GM23338 (cell line): ENCODE measurements at regions not wholly inside any gene's neighbourhood (a gene's known extent, or its start where the extent isn't known, plus 50 kb on each side); places are given as distances from the start of the nearest gene placed in this dataset.

ENCODE experiments used
- ATAC-seq: fragments of 200-7000 bp; cut with Tn5 transposase; 3 replicates; pipeline ENCODE4 v1.9.1; 2020
- DNase-seq: peaks from one replicate; pipeline ENCODE4 v3.0.0-alpha.2; 2015; ENCODE audit warnings: low spot score
- H2AFZ ChIP-seq: fragments of 200-600 bp; sonication (generic); 2 replicates; pipeline ENCODE4 v1.8.0; 2016; ENCODE audit warnings: antibody characterized with exemption, mild to moderate bottlenecking, moderate library complexity
- H3F3A ChIP-seq: fragments of 200-600 bp; sonication (generic); replicated peaks from 2 replicates; pipeline ENCODE4 v1.8.0; 2017; ENCODE audit warnings: antibody characterized with exemption, mixed run types, low read depth
- H3K27ac ChIP-seq: fragments of 200-600 bp; sonication (generic); 2 replicates; pipeline ENCODE4 v1.6.1; 2016; ENCODE audit warnings: low read depth
- H3K27me3 ChIP-seq: fragments of 200-600 bp; sonication (generic); 2 replicates; pipeline ENCODE4 v1.8.0; 2016; ENCODE audit warnings: mild to moderate bottlenecking, mixed run types, moderate library complexity; ENCODE audit not compliant: insufficient read depth
- H3K36me3 ChIP-seq: fragments of 200-600 bp; sonication (generic); 2 replicates; pipeline ENCODE4 v1.8.0; 2016; ENCODE audit warnings: mild to moderate bottlenecking; ENCODE audit not compliant: insufficient read depth
- H3K4me1 ChIP-seq: fragments of 200-600 bp; sonication (generic); 2 replicates; pipeline ENCODE4 v1.8.0; 2016; ENCODE audit warnings: mild to moderate bottlenecking, moderate library complexity; ENCODE audit not compliant: insufficient read depth
- H3K4me2 ChIP-seq: fragments of 200-600 bp; sonication (generic); 2 replicates; pipeline ENCODE4 v1.7.1; 2017; ENCODE audit warnings: mixed run types
- H3K4me3 ChIP-seq: fragments of 200-600 bp; sonication (generic); 2 replicates; pipeline ENCODE4 v1.6.1; 2016; ENCODE audit warnings: mixed run types
- H3K79me2 ChIP-seq: fragments of 200-600 bp; sonication (generic); replicated peaks from 2 replicates; pipeline ENCODE4 v1.8.0; 2017; ENCODE audit warnings: mild to moderate bottlenecking; ENCODE audit not compliant: insufficient read depth
- H3K9me2 ChIP-seq: fragments of 200-600 bp; sonication (generic); 2 replicates; pipeline ENCODE4 v1.8.0; 2017; ENCODE audit not compliant: insufficient read depth
- H4K20me1 ChIP-seq: fragments of 200-600 bp; sonication (generic); replicated peaks from 2 replicates; pipeline ENCODE4 v1.8.0; 2017; ENCODE audit warnings: mild to moderate bottlenecking; ENCODE audit not compliant: insufficient read depth
- H3K27ac Mint-ChIP-seq: 2 replicates; pipeline ENCODE4 v1.8.0; 2020; ENCODE audit warnings: inconsistent platforms, mild to moderate bottlenecking, moderate library complexity, mixed read lengths
- H3K27me3 Mint-ChIP-seq: 3 replicates; pipeline ENCODE4 v1.8.0; 2022; ENCODE audit warnings: low read depth, mild to moderate bottlenecking, moderate library complexity, mixed read lengths, inconsistent platforms; ENCODE audit not compliant: insufficient read depth, poor library complexity
- H3K36me3 Mint-ChIP-seq: 3 replicates; pipeline ENCODE4 v1.8.0; 2021; ENCODE audit warnings: low read depth, mild to moderate bottlenecking, inconsistent platforms, moderate library complexity, mixed read lengths
- H3K4me1 Mint-ChIP-seq: 3 replicates; pipeline ENCODE4 v1.8.0; 2020; ENCODE audit warnings: mild to moderate bottlenecking, inconsistent platforms, mixed read lengths
- H3K4me3 Mint-ChIP-seq: 3 replicates; pipeline ENCODE4 v1.8.0; 2021; ENCODE audit warnings: moderate library complexity, mild to moderate bottlenecking, inconsistent platforms, mixed read lengths
- H3K9me3 Mint-ChIP-seq: 3 replicates; pipeline ENCODE4 v1.8.0; 2020; ENCODE audit warnings: moderate library complexity, mild to moderate bottlenecking, inconsistent platforms, mixed read lengths
- JUNB ChIP-seq: IDR thresholded peaks from one replicate; pipeline ENCODE4 v1.6.1; 2016; ENCODE audit warnings: antibody characterized with exemption; ENCODE audit not compliant: unreplicated experiment
- POLR2AphosphoS5 ChIP-seq: IDR thresholded peaks from 2 replicates; pipeline ENCODE4 v1.6.1; 2016; ENCODE audit warnings: antibody characterized with exemption, low read depth
- STAT1 ChIP-seq: IDR thresholded peaks from one replicate; pipeline ENCODE4 v1.6.1; 2016; ENCODE audit warnings: antibody characterized with exemption; ENCODE audit not compliant: unreplicated experiment
- ZNF114 ChIP-seq: fragments of 250-450 bp; sonication (Bioruptor Pico); IDR thresholded peaks from 2 replicates; pipeline ENCODE4 v1.5.0; 2020; ENCODE audit warnings: mild to moderate bottlenecking, moderate library complexity
- TF ChIP-seq, protein P1 (sequence below): fragments of 250-450 bp; sonication (Bioruptor Pico); IDR thresholded peaks from 2 replicates; pipeline ENCODE4 v1.5.0; 2020; ENCODE audit warnings: mild to moderate bottlenecking, moderate library complexity
- TF ChIP-seq, protein P2 (sequence below): IDR thresholded peaks from one replicate; pipeline ENCODE4 v1.6.1; 2018; ENCODE audit warnings: antibody characterized with exemption; ENCODE audit not compliant: unreplicated experiment

DNA sequence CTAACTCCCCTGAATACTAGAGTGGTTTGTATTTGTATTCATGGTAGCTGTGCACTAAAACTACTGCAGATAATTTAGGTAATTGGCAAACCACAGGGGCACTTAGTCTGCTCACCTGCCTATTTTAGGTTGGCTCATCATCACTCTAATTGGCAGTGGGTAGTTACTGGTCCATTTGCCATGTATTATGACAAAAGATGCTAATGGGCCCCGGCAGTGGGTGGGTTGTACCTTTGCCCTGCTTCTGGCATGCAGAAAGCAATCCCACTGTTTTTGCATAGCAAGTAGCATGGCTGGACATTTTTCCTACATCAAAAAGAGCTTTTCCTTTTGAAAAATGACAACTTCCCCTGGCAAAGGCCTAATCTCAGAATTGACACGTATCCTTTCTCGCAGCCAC, 741.4 kb upstream of the MAP3K7 start:
- Mint-ChIP-seq H3K27me3 (peaks cover 2% of the 10 kb centered on the region), H3K36me3 (no peaks in the 10 kb centered on the region), H3K4me1 (peaks cover 8% of the 10 kb centered on the region), H3K9me3 (no peaks in the 10 kb centered on the region), H3K4me3 (no peak overlapping the region), H3K27ac (no peak overlapping the region)
- no peak for TF ChIP-seq ZNF114 (CRISPR knock-in tag)
- TF ChIP-seq, protein P1, sequence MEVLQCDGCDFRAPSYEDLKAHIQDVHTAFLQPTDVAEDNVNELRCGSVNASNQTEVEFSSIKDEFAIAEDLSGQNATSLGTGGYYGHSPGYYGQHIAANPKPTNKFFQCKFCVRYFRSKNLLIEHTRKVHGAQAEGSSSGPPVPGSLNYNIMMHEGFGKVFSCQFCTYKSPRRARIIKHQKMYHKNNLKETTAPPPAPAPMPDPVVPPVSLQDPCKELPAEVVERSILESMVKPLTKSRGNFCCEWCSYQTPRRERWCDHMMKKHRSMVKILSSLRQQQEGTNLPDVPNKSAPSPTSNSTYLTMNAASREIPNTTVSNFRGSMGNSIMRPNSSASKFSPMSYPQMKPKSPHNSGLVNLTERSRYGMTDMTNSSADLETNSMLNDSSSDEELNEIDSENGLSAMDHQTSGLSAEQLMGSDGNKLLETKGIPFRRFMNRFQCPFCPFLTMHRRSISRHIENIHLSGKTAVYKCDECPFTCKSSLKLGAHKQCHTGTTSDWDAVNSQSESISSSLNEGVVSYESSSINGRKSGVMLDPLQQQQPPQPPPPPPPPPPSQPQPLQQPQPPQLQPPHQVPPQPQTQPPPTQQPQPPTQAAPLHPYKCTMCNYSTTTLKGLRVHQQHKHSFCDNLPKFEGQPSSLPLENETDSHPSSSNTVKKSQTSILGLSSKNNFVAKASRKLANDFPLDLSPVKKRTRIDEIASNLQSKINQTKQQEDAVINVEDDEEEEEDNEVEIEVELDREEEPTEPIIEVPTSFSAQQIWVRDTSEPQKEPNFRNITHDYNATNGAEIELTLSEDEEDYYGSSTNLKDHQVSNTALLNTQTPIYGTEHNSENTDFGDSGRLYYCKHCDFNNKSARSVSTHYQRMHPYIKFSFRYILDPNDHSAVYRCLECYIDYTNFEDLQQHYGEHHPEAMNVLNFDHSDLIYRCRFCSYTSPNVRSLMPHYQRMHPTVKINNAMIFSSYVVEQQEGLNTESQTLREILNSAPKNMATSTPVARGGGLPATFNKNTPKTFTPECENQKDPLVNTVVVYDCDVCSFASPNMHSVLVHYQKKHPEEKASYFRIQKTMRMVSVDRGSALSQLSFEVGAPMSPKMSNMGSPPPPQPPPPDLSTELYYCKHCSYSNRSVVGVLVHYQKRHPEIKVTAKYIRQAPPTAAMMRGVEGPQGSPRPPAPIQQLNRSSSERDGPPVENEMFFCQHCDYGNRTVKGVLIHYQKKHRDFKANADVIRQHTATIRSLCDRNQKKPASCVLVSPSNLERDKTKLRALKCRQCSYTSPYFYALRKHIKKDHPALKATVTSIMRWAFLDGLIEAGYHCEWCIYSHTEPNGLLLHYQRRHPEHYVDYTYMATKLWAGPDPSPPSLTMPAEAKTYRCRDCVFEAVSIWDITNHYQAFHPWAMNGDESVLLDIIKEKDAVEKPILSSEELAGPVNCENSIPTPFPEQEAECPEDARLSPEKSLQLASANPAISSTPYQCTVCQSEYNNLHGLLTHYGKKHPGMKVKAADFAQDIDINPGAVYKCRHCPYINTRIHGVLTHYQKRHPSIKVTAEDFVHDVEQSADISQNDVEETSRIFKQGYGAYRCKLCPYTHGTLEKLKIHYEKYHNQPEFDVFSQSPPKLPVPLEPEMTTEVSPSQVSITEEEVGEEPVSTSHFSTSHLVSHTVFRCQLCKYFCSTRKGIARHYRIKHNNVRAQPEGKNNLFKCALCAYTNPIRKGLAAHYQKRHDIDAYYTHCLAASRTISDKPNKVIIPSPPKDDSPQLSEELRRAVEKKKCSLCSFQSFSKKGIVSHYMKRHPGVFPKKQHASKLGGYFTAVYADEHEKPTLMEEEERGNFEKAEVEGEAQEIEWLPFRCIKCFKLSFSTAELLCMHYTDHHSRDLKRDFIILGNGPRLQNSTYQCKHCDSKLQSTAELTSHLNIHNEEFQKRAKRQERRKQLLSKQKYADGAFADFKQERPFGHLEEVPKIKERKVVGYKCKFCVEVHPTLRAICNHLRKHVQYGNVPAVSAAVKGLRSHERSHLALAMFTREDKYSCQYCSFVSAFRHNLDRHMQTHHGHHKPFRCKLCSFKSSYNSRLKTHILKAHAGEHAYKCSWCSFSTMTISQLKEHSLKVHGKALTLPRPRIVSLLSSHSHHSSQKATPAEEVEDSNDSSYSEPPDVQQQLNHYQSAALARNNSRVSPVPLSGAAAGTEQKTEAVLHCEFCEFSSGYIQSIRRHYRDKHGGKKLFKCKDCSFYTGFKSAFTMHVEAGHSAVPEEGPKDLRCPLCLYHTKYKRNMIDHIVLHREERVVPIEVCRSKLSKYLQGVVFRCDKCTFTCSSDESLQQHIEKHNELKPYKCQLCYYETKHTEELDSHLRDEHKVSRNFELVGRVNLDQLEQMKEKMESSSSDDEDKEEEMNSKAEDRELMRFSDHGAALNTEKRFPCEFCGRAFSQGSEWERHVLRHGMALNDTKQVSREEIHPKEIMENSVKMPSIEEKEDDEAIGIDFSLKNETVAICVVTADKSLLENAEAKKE (CRISPR knock-in tag) = no peak
- TF ChIP-seq POLR2AphosphoS5 = no peak
- TF ChIP-seq, protein P2, sequence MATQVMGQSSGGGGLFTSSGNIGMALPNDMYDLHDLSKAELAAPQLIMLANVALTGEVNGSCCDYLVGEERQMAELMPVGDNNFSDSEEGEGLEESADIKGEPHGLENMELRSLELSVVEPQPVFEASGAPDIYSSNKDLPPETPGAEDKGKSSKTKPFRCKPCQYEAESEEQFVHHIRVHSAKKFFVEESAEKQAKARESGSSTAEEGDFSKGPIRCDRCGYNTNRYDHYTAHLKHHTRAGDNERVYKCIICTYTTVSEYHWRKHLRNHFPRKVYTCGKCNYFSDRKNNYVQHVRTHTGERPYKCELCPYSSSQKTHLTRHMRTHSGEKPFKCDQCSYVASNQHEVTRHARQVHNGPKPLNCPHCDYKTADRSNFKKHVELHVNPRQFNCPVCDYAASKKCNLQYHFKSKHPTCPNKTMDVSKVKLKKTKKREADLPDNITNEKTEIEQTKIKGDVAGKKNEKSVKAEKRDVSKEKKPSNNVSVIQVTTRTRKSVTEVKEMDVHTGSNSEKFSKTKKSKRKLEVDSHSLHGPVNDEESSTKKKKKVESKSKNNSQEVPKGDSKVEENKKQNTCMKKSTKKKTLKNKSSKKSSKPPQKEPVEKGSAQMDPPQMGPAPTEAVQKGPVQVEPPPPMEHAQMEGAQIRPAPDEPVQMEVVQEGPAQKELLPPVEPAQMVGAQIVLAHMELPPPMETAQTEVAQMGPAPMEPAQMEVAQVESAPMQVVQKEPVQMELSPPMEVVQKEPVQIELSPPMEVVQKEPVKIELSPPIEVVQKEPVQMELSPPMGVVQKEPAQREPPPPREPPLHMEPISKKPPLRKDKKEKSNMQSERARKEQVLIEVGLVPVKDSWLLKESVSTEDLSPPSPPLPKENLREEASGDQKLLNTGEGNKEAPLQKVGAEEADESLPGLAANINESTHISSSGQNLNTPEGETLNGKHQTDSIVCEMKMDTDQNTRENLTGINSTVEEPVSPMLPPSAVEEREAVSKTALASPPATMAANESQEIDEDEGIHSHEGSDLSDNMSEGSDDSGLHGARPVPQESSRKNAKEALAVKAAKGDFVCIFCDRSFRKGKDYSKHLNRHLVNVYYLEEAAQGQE = no peak
- TF ChIP-seq STAT1 = no peak
- TF ChIP-seq JUNB = no peak
- no peaks in the 10 kb centered on the region for H3K36me3 ChIP-seq
- H3K4me2 ChIP-seq = no peak overlapping the region
- H3K9me2 ChIP-seq = no peaks in the 10 kb centered on the region; the same call in 1 of the 2 replicates
- ATAC-seq (no peak), DNase-seq (no peak)
- no peak overlapping the region for H3K4me3 ChIP-seq
- H3K27me3 ChIP-seq = no peaks in the 10 kb centered on the region
- no peak overlapping the region for H3K27ac ChIP-seq
- H3F3A ChIP-seq = no peaks in the 10 kb centered on the region
- no peaks in the 10 kb centered on the region for H3K79me2 ChIP-seq
- no peaks in the 10 kb centered on the region for H4K20me1 ChIP-seq
- no peak overlapping the region for H2AFZ ChIP-seq
- H3K4me1 ChIP-seq = peaks cover 6% of the 10 kb centered on the region; the same call in 1 of the 2 replicates
